Stomach (tissue), 8 donors: ENCODE measurements at regions not wholly inside any gene's neighbourhood (a gene's known extent, or its start where the extent isn't known, plus 50 kb on each side); places are given as distances from the start of the nearest gene placed in this dataset.
A peak's percentile ranks its signal among the peaks of the same experiment; 100 is the strongest.

ENCODE experiments used
- DNase-seq, 2 donors: peaks; one replicate each; pipeline versions ENCODE4 v3.0.0 to v3.0.0-alpha.2; 2013 to 2019
- H3K27ac ChIP-seq, 5 donors: fragments of 200-600 bp in 4 of 5; sonication (generic) in 4 of 5; one replicate each; pipeline ENCODE4 v1.5.1; 2013 to 2019; ENCODE audit warnings: mild to moderate bottlenecking in 1 of 5, moderate library complexity in 1 of 5
- H3K27me3 ChIP-seq, 3 donors: fragments of 200-600 bp; sonication (generic); one replicate each; pipeline ENCODE4 v1.5.1; 2017 to 2019; ENCODE audit warnings: mixed run types in 1 of 3
- H3K36me3 ChIP-seq, 4 donors: fragments of 200-600 bp; sonication (generic); 1 replicate in 3 of 4; 2 replicates in 1 of 4; pipeline ENCODE4 v1.5.1; 2016 to 2019
- H3K4me1 ChIP-seq, 4 donors: fragments of 200-600 bp; sonication (generic); one replicate each; pipeline ENCODE4 v1.5.1; 2016 to 2019
- H3K4me3 ChIP-seq, 4 donors: fragments of 200-600 bp; sonication (generic) in 3 of 4; one replicate each; pipeline ENCODE4 v1.5.1; 2016 to 2019; ENCODE audit warnings: mild to moderate bottlenecking in 1 of 4
- H3K9me3 ChIP-seq, 4 donors: fragments of 200-600 bp; sonication (generic); one replicate each; pipeline ENCODE4 v1.5.1; 2016 to 2019
- EP300 ChIP-seq: sonication (generic); formaldehyde crosslinking; IDR thresholded peaks from one replicate; pipeline ENCODE4 v1.6.1; 2017; ENCODE audit warnings: antibody characterized with exemption
- POLR2A ChIP-seq, 4 donors: fragments of 450-650 bp; IDR thresholded peaks; one replicate each; pipeline ENCODE4 v1.6.1; 2016; ENCODE audit warnings: antibody characterized with exemption in 4 of 4, control low read depth in 2 of 4, mild to moderate bottlenecking in 1 of 4, moderate library complexity in 1 of 4
- POLR2AphosphoS5 ChIP-seq, 3 donors: sonication (generic); formaldehyde crosslinking; IDR thresholded peaks; one replicate each; pipeline ENCODE4 v1.6.1; 2016; ENCODE audit warnings: antibody characterized with exemption in 3 of 3
- WGBS, 5 donors: extraction: QIAGEN DNeasy Blood & Tissue Kit in 3 of 5; methylation state at CpG; one replicate each; pipeline versions ENCODE4 v1.1.5 to v1.1.7; 2013 to 2018; 5-methylcytosine and 5-hydroxymethylcytosine counted together
- intact Hi-C: fragments of 100-400 bp; cut with DNase I; formaldehyde crosslinking; loops from one replicate; pipeline ENCODE4 v1.15.1; 2023; ENCODE audit warnings: low total_unique reads
- TF ChIP-seq, protein P1 (sequence below), 7 experiments: fragments of 450-650 bp in 4 of 7; fragments of 200-600 bp in 3 of 7; sonication (generic) in 3 of 7; IDR thresholded peaks; one replicate each; pipeline ENCODE4 v1.5.1; 2016 to 2019; ENCODE audit warnings: antibody characterized with exemption in 7 of 7, control low read depth in 2 of 7, mild to moderate bottlenecking in 1 of 7
- donor health status: healthy with polysubstance abuse.
- donor health status: Bipolar disorder and iron deficiency.
- donor health status: healthy.

DNA sequence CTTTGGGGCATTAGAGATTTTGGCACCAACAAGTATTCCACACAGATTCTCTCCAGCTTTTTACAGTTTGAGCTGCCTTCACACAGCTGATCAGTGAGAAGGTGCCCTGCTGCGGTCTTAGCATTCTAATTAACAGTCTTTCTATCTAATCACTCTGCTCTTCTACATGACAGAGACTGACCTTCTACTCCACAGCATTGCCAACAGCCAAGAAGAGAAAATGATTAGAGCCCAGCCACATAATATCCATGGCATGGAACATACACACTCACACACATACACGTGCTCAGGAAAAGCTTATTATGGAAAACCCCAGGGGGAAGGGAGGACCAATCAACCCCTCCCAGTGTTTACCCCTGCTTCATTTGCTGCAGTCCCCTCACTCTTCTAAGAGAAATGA lies 76.1 kb upstream of the PPP2R3A start:
- no peaks in the 10 kb centered on the region for H3K9me3 ChIP-seq
- TF ChIP-seq, protein P1, sequence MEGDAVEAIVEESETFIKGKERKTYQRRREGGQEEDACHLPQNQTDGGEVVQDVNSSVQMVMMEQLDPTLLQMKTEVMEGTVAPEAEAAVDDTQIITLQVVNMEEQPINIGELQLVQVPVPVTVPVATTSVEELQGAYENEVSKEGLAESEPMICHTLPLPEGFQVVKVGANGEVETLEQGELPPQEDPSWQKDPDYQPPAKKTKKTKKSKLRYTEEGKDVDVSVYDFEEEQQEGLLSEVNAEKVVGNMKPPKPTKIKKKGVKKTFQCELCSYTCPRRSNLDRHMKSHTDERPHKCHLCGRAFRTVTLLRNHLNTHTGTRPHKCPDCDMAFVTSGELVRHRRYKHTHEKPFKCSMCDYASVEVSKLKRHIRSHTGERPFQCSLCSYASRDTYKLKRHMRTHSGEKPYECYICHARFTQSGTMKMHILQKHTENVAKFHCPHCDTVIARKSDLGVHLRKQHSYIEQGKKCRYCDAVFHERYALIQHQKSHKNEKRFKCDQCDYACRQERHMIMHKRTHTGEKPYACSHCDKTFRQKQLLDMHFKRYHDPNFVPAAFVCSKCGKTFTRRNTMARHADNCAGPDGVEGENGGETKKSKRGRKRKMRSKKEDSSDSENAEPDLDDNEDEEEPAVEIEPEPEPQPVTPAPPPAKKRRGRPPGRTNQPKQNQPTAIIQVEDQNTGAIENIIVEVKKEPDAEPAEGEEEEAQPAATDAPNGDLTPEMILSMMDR (IDR thresholded peaks at IDR 0.05): no peak
- TF ChIP-seq POLR2A (IDR thresholded peaks at IDR 0.05) (no peak), EP300 (no peak), POLR2AphosphoS5 (IDR thresholded peaks at IDR 0.05) (no peak)
- H3K27ac ChIP-seq: no peak overlapping the region
- peaks cover 0 to 3% (median 0%) of the 10 kb centered on the region in 4 donors for H3K4me1 ChIP-seq
- H3K36me3 ChIP-seq: no peaks in the 10 kb centered on the region
- no peak overlapping the region for H3K4me3 ChIP-seq
- intact Hi-C loops: no loop called here
- no peaks in the 10 kb centered on the region for H3K27me3 ChIP-seq
- no peak for DNase-seq
- WGBS, 5 donors: 26 to 38% (median 34%) methylated on average over 2 of the region's 2 CpGs

DNA sequence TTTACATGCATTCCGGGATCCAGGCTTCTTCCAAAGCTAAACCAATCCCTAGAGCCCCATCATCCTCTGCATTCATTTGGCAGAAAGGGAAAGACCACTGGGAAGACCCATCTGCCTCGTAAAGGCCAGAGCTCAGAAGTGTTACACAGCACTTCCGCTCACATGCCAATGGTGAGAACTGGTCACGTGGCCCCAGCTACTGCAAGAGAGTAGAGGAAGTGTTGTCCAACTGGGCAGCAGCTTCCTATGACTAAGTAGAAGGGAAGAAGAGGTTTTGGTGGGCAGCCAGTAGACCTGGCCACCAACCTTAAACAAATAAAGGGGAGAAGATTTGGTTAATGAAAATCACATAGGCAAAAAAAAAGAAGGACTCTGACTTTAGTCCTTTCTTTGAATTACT lies 74.4 kb upstream of the PPP2R3A start:
- WGBS, 5 donors: 72 to 88% (median 83%) methylated on average over 4 of the region's 4 CpGs
- no peak for DNase-seq
- H3K9me3 ChIP-seq: no peaks in the 10 kb centered on the region
- H3K4me1 ChIP-seq: peaks cover 0 to 3% (median 0%) of the 10 kb centered on the region in 4 donors
- no peak for TF ChIP-seq EP300
- TF ChIP-seq POLR2A (IDR thresholded peaks at IDR 0.05): no peak
- TF ChIP-seq, protein P1 (IDR thresholded peaks at IDR 0.05): no peak
- TF ChIP-seq POLR2AphosphoS5 (IDR thresholded peaks at IDR 0.05): no peak
- H3K36me3 ChIP-seq: no peaks in the 10 kb centered on the region
- no peak overlapping the region for H3K4me3 ChIP-seq
- no peaks in the 10 kb centered on the region for H3K27me3 ChIP-seq
- intact Hi-C loops: loop anchor here (5.0 kb wide), 1 partner anchor 1094 kb away; the partner anchor contains the start of gene EPHB1
- H3K27ac ChIP-seq: no peak overlapping the region

DNA sequence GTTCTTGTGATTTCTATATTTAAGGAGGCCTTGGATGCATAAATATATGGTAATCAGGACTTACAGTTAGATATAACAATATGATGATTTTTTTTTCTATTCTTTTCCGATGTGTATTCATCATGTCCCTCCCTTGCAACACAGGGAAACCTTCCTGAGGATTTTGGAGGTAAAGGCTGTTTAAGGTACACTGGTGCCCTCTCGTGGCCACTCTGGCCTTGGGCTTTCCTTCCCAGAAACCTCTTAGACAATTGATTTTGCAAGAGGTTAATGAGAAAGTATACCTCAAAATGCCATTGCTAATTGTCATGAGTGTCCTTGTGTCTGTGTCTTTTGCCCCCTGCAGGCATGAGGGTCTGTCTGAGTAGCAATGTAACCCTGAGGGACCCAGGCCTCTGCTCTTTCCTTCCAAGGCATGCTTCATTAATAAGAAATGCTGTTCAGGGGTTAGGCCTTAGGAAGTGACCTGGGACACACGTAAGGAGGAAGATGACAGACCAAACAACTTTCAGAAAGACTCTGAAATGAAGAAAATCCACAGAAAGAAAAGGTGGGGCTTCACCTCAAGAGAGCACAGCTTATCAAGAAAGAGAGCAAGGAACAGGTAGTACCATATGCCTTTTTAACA lies 70.3 kb upstream of the PPP2R3A start:
- intact Hi-C loops: no loop called here
- Histone ChIP-seq H3K27ac (no peak overlapping the region), H3K4me1 (no peaks in the 10 kb centered on the region), H3K9me3 (no peaks in the 10 kb centered on the region), H3K27me3 (no peaks in the 10 kb centered on the region), H3K36me3 (no peaks in the 10 kb centered on the region), H3K4me3 (no peak overlapping the region)
- WGBS, 5 donors: 18 to 28% (median 24%) methylated on average over 3 of the region's 3 CpGs
- DNase-seq: peak; percentile 76 to 88
- TF ChIP-seq, protein P1 (IDR thresholded peaks at IDR 0.05): peak in 5 of 7 experiments; percentile 53 to 68 (median 62)
- no peak for TF ChIP-seq EP300

DNA sequence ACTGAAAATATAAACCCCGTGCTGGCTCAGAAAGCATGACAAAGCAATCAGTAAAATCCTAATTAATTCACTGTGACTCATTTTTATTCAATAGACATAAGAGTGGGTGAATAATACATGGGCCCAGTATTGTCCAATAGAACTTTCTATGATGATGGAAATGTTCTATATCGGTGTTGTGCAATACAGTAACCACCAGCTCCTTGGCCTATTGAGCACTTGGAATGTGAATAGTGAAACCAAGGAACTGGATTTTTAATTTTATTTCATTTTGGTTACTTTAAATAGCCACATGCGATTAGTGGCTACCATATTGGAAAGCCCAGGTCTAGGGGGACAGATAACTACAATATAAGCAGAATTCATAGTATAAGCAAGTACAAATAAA lies 69.8 kb upstream of the PPP2R3A start:
- no peak overlapping the region for H3K4me3 ChIP-seq
- no peaks in the 10 kb centered on the region for H3K36me3 ChIP-seq
- intact Hi-C loops: no loop called here
- H3K9me3 ChIP-seq: no peaks in the 10 kb centered on the region
- no peaks in the 10 kb centered on the region for H3K4me1 ChIP-seq
- H3K27ac ChIP-seq: no peak overlapping the region
- H3K27me3 ChIP-seq: no peaks in the 10 kb centered on the region
- DNase-seq: no peak
- WGBS, 5 donors: 83 to 92% (median 86%) methylated on average over 3 of the region's 3 CpGs
- no peak for TF ChIP-seq EP300
- TF ChIP-seq POLR2A (IDR thresholded peaks at IDR 0.05): no peak
- TF ChIP-seq POLR2AphosphoS5 (IDR thresholded peaks at IDR 0.05): no peak
- TF ChIP-seq, protein P1 (IDR thresholded peaks at IDR 0.05): no peak
